ENCODE measurements at regions not wholly inside any gene's neighbourhood (a gene's known extent, or its start where the extent isn't known, plus 50 kb on each side); places are given as distances from the start of the nearest gene placed in this dataset.

DNA sequence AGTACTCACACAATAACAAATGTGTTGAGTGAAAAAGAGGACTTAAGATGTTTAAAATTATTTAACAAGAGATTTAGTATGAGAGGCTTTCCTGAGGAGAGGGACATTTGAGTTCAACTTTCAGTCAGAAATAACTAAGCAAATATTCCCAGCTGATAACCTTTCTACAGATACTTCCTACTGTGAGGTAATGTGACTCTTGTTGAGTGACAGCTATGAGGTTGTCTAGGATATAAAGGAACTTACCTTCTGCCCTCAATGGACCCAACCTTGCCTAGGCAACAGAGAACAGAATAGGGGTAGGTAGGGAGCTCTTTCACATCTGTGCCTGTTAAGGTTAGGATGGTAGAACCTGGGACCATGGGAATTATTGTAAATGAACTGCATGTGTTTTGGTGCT lies 54.7 kb downstream of the GLUD2 start:
- no peak for DNase-seq (ENCODE audit: low read depth in 4 of 4, low spot score in 1 of 4)

DNA sequence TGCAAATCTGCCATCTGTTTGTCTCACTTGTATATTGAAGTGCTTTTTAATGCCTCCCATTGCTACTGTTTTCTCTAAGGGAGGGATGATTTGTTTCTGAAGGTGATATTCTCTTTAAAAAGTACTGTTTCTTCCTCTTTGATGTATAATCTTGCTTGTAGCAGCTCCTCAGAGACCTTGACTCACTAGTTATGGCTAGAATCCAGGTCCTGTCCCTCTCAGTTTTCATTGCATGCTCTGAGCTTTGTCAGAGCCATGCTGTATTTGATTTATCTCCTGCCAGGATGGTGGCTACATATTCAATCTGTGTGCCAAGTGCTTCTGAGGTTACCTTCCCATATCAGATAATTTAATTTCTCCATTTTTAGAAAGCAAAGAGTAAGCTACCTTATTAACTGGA lies 56.0 kb downstream of the GLUD2 start:
- no peak for DNase-seq (ENCODE audit: low read depth in 4 of 4, low spot score in 1 of 4)

DNA sequence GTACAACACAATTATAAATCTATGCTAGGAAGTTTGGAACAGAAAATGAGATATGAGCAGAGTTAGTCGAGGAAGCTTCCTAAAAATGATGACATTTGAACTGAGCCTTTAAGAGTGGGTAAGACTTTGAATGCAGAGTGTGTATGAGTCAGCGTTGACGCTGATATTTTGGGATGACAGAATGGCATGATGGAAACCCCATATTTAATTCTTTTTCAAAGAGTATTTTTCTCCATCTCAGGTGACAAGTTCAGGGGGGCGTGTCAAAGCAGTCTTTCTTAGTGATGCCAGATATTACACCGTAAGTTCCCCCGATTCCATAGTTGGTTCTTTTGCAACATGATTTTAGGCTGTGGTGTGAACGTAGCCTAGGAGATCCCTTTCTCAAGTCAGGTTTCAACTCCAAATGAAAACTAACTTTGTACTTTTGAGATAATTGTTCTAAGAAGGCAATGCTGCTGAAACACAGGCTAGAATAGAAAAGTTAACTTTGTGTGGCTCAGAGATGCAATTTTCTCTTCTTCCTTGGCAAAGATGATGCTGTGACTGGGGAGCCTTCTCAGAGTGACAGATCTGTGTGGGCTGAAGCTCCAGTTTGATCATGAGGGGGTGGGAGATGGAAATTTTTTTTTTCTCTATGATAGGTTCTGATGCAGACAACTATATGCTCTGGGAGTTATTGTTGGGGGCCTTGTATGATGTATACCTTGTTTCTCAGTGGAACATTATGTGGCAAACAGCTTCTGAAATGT lies 59.2 kb downstream of the GLUD2 start:
- no peak for DNase-seq (ENCODE audit: low read depth in 4 of 4, low spot score in 1 of 4)

DNA sequence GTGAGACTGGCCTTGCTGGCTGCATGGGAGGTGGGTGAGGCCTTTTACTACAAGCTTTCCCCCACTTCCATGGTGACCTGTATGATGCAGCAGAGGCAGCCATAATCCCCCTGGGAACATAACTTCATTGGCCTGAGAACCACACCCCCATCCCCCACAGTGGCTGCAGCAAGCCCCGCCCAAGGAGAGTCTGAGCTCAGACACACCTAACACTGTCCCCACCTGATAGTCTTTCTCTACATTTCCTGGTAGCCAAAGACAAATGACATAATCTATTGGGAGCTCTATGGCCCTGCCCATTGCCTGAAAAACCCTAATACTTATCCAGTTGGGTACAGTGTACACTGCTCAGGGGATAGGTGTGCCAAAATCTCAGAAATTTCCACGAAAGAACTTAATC lies 62.6 kb downstream of the GLUD2 start:
- DNase-seq (ENCODE audit: low read depth in 4 of 4, low spot score in 1 of 4) = no peak

- no peak for DNase-seq (ENCODE audit: low read depth in 4 of 4, low spot score in 1 of 4)
These were observed 63.1 kb downstream of the GLUD2 start for GRCh38 chrX:121110536-121110935.

DNA sequence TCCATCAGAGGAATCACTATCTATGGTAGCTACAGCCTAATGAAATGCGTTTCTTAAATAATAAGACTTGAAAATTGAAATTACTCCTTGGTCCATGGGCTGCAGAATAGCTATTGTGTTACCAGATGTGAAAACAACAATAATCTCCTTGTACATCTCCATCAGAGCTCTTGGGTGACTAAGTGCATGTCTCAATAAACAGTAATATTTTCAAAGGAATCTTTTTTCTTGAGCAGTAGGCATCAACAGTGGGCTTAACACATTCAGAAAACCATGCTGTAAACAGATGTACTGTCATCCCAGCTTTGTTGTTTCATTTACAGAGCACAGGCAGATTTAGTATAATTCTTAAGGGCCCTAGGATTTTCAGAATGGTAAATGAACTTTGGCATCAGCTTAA lies 67.3 kb downstream of the GLUD2 start:
- no peak for DNase-seq (ENCODE audit: low read depth in 4 of 4, low spot score in 1 of 4)

- no peak for DNase-seq (ENCODE audit: low read depth in 4 of 4, low spot score in 1 of 4)
These were observed 73.5 kb downstream of the GLUD2 start for GRCh38 chrX:121120690-121121605.

GRCh38 chrX:121122332-121122731 lies 74.9 kb downstream of the GLUD2 start:
- DNase-seq (ENCODE audit: low read depth in 4 of 4, low spot score in 1 of 4) = no peak

DNA sequence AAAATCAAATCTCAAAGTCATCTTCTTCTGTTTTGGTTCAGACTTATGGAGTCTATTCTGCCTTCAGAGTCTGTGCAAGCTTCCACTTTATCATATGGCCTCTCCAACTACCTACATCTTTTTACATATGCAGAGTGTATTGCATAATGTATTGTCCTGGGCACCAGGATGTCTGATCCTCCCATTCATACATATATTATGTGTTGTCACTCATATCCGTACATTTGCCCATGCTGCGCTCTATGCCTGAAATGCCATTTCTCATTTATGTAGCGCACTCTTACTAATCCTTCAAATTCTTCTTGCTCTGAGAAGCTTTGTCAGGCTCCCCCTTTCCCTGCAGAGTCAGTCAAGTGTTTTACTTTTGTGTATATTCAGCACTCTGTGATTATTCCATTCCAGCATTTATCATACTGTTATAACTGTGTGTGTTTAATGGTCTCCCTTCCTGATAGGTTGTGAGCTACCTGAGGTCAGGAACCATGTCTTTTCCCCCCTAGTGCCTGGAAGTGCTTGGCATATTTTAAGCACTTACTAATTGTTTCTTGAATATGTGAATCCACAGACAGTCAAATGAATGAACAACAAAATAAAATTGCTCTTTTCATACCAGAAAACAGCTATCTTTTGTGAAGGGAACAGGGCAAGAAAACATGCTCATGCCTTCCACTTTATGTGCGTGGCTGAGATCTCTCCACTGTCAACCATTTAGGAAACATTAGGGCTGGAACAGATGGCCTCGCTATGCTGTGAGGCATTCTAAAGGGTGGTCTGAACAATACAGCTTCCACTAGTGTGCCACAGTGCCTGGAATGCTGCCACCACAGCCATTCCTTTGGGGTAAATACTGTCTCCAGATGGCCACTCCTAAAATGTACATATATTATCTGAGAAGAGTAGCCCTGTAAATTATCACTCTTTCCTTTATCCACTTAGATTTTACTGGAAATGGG lies 81.8 kb downstream of the GLUD2 start:
- no peak for DNase-seq (ENCODE audit: low read depth in 4 of 4, low spot score in 1 of 4)

DNA sequence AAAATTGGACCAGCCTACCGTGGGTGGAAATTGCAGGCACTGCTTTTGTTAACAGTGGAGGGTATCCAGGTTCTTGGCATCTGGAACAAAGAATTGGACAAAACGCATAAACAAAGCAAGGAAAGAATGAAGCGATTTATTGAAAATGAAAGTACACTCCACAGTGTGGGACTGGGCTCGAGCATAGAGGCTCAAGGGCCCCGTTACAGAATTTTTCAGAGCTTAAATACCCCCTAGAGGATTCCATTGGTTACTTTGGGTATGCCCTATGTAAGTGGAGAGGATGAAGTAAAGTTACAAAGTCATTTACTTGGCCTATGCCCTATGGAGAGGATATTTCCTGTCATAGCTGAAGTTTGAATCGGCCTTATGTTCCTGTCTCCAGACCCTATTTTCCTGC lies 85.3 kb downstream of the GLUD2 start:
- no peak for DNase-seq (ENCODE audit: low read depth in 4 of 4, low spot score in 1 of 4)

DNA sequence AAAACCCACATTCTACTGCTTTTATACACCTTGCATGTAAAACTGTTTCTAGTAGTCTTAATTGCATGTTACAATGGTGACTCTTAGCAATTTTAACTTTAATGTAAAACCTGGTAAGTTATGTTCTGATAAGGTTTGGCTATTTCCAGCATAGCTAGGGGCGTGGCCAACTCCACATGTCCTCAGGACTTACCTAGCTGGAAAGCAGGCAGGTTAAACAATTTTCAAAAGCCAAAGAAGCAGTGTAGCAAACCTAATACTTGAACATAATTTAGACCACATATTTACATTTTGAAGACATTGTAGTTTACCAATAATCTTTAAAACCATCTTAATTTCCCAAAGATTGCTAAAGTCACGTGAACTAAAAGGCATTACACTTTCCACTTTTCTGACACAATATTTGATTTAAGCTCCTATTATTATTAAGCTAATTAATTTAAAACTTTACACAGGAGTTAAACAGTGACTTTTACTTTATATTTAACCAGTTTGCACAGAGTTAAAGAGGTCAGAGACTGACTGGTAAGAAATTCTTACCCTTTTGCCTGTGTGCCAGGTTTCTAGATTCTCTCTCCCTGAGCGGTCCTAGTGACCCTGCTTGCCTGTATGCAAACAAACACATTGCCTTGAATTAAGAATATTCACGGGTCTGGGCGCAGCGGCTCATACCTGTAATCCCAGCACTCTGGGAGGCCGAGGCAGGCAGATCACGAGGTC lies 88.2 kb downstream of the GLUD2 start:
- no peak for DNase-seq (ENCODE audit: low read depth in 4 of 4, low spot score in 1 of 4)

GRCh38 chrX:121146059-121146628 lies 98.7 kb downstream of the GLUD2 start:
- no peak for DNase-seq (ENCODE audit: low read depth in 4 of 4, low spot score in 1 of 4)

DNA sequence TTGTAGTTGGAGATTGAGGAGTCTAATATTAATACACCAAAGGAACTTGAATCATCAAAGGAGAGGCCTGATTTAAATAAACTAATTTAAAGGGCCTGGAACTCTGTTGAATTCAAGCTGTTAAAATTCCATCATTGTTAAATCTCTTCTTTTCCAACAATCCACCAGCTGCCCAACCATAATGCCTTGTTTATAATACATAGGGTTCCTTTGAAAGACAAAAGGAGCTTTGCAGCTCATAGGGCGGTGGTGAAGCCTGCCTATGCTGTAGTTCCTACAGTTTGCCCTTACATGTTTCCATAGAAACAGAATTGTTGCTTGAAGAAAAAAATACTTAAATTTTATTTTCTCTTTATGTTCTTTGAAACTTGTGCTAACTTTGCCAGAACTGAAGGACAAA lies 102.8 kb downstream of the GLUD2 start:
- no peak for DNase-seq (ENCODE audit: low read depth in 4 of 4, low spot score in 1 of 4)

DNA sequence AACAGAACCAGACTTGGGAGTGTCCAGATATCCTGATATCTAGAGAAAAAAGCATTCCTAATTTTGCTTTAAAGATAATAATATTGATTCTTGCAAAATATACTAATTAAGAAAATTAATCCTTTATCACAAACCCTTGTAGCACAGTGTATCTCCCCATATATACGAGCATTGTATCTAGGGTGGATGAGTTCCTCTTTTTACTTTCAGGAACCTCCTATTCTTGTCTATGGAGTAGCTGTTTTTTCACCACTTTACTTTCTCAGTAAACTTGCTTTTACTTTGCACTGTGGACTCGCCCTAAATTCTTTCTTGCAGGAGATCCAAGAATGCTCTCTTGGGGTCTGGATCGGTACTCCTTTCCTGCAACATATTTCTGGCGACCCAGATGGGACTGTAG lies 103.9 kb downstream of the GLUD2 start:
- no peak for DNase-seq (ENCODE audit: low read depth in 4 of 4, low spot score in 1 of 4)

DNA sequence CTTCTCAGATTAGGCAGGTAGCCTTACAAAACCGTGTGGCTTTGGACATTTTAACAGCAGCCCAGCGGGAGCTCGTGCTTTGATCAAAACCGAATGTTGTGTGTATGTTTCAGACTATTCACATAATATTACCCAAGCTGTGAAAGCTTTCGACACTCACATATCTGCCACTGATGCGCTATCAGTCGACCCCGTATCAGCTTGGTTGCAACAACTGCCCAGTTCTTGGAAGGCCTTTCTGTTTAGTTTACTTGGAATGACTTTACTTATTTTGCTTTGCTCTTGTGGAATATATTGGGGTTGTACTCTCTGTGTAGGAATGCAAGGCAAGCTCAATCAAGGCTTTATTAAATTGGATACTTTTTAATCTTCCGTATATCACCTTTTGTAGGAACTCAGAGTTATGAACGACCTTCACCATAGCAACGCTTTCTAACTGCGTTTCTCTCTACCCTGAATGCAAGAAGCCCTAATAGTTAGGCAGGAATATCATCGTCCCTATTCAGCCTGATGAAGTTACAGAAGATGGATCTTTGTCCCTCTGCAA lies 107.5 kb downstream of the GLUD2 start:
- DNase-seq (ENCODE audit: low read depth in 4 of 4, low spot score in 1 of 4) = no peak

GRCh38 chrX:121160987-121161386 lies 113.6 kb downstream of the GLUD2 start:
- DNase-seq (ENCODE audit: low read depth in 4 of 4, low spot score in 1 of 4) = no peak

GRCh38 chrX:121161501-121161933 lies 114.1 kb downstream of the GLUD2 start:
- DNase-seq (ENCODE audit: low read depth in 4 of 4, low spot score in 1 of 4) = peak in 1 of 4 experiments; percentile 2

DNA sequence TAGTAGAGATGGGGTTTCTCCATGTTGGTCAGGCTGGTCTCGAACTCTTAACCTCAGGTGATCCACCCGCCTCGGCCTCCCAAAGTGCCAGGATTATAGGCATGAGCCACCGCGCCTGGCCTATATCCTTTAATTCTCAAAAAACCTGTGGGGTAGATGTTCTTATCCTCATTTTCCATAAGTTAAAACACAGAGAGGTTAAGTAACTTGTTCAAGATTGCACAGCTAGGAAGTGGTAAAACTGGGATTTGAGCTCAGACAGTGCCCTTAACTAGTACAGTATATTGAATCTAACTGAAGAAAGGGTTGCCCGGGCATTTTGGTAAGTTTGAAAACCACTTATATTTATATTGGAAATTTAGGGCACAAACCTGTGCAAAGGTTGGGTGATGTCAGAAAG lies 116.0 kb downstream of the GLUD2 start:
- no peak for DNase-seq (ENCODE audit: low read depth in 4 of 4, low spot score in 1 of 4)

- DNase-seq (ENCODE audit: low read depth in 4 of 4, low spot score in 1 of 4) = no peak
These were observed 118.5 kb downstream of the GLUD2 start for GRCh38 chrX:121165930-121166359.
